Neural cell (in vitro differentiated cells): ENCODE measurements at regions not wholly inside any gene's neighbourhood (a gene's known extent, or its start where the extent isn't known, plus 50 kb on each side); places are given as distances from the start of the nearest gene placed in this dataset.

ENCODE experiments used
- H2AFZ ChIP-seq: fragments of 200-600, 300-800 bp; sonication (generic), shearing (Covaris generic); 2 replicates; pipeline ENCODE4 v1.6.0; 2014; ENCODE audit warnings: low read depth, mild to moderate bottlenecking, antibody characterized with exemption, low read length, moderate library complexity
- H3F3A ChIP-seq: fragments of 200-600 bp; shearing (Covaris generic); 2 replicates; pipeline ENCODE4 v1.6.1; 2016; ENCODE audit warnings: mild to moderate bottlenecking, moderate library complexity, mixed read lengths, antibody characterized with exemption, low read length; ENCODE audit not compliant: insufficient read depth, poor library complexity, severe bottlenecking
- H3K27ac ChIP-seq: fragments of 200-600, 300-800 bp; sonication (generic), shearing (Covaris generic); 2 replicates; pipeline ENCODE4 v1.5.1; 2014; ENCODE audit warnings: mild to moderate bottlenecking, low read length, moderate library complexity
- H3K27me3 ChIP-seq: fragments of 300-800, 200-600 bp; sonication (generic), shearing (Covaris generic); 2 replicates; pipeline ENCODE4 v1.6.0; 2014; ENCODE audit warnings: mild to moderate bottlenecking, low read depth, low read length, moderate library complexity; ENCODE audit not compliant: insufficient read depth
- H3K36me3 ChIP-seq: fragments of 300-800, 200-600 bp; sonication (generic), shearing (Covaris generic); 2 replicates; pipeline ENCODE4 v1.5.1; 2014; ENCODE audit warnings: mild to moderate bottlenecking, antibody characterized with exemption, low read length, moderate library complexity; ENCODE audit not compliant: insufficient read depth
- H3K4me2 ChIP-seq: fragments of 300-800, 200-600 bp; sonication (generic), shearing (Covaris generic); 2 replicates; pipeline ENCODE4 v1.6.0; 2014; ENCODE audit warnings: mild to moderate bottlenecking, low read length
- H3K4me3 ChIP-seq: fragments of 300-800, 200-600 bp; sonication (generic), shearing (Covaris generic); 2 replicates; pipeline ENCODE4 v1.5.1; 2014; ENCODE audit warnings: mild to moderate bottlenecking, low read length, moderate library complexity
- H3K79me2 ChIP-seq: fragments of 200-600 bp; shearing (Covaris generic); replicated peaks from 2 replicates; pipeline ENCODE4 v1.6.0; 2014; ENCODE audit warnings: mild to moderate bottlenecking, low read length, moderate library complexity; ENCODE audit not compliant: insufficient read depth
- H3K9ac ChIP-seq: fragments of 300-800, 200-600 bp; sonication (generic), shearing (Covaris generic); 2 replicates; pipeline ENCODE4 v1.6.1; 2016; ENCODE audit warnings: mild to moderate bottlenecking, low read length, mixed read lengths
- H3K9me2 ChIP-seq: fragments of 200-600 bp; shearing (Covaris generic); 2 replicates; pipeline ENCODE4 v1.6.1; 2016; ENCODE audit warnings: mild to moderate bottlenecking, low read length, mixed read lengths; ENCODE audit not compliant: insufficient read depth
- H3K9me3 ChIP-seq: fragments of 200-600, 300-800 bp; sonication (generic), shearing (Covaris generic); 2 replicates; pipeline ENCODE4 v1.6.1; 2016; ENCODE audit warnings: mild to moderate bottlenecking, mixed run types, low read length, moderate library complexity, mixed read lengths
- H4K20me1 ChIP-seq: fragments of 200-600 bp; shearing (Covaris generic); 2 replicates; pipeline ENCODE4 v1.6.1; 2016; ENCODE audit warnings: mild to moderate bottlenecking, mixed run types; ENCODE audit not compliant: insufficient read depth
- CTCF ChIP-seq: fragments of 450-650 bp; IDR thresholded peaks from 2 replicates; pipeline ENCODE4 v1.5.1; 2014; ENCODE audit warnings: antibody characterized with exemption, mild to moderate bottlenecking, moderate library complexity; ENCODE audit not compliant: poor library complexity, severe bottlenecking
- EP300 ChIP-seq: fragments of 450-650 bp; conservative IDR thresholded peaks from 2 replicates; pipeline ENCODE4 v1.6.1; 2014; ENCODE audit warnings: antibody characterized with exemption, mild to moderate bottlenecking, moderate library complexity; ENCODE audit not compliant: poor library complexity, severe bottlenecking
- EZH2 ChIP-seq: fragments of 200-600, 300-800 bp; shearing (Covaris generic), sonication (generic); IDR thresholded peaks from 2 replicates; pipeline ENCODE4 v1.6.1; 2014; ENCODE audit warnings: antibody characterized with exemption, low read length, borderline replicate concordance, mild to moderate bottlenecking; ENCODE audit not compliant: insufficient read depth, poor library complexity, severe bottlenecking
- MXI1 ChIP-seq: fragments of 450-650 bp; conservative IDR thresholded peaks from 2 replicates; pipeline ENCODE4 v1.6.1; 2014; ENCODE audit warnings: antibody characterized with exemption, mild to moderate bottlenecking; ENCODE audit not compliant: poor library complexity, severe bottlenecking
- POLR2AphosphoS5 ChIP-seq: IDR thresholded peaks from 2 replicates; pipeline ENCODE4 v1.6.1; 2012
- RAD21 ChIP-seq: fragments of 450-650 bp; conservative IDR thresholded peaks from 2 replicates; pipeline ENCODE4 v1.6.1; 2014; ENCODE audit warnings: antibody characterized with exemption, mild to moderate bottlenecking, moderate library complexity
- REST ChIP-seq: IDR thresholded peaks from 2 replicates; pipeline ENCODE4 v1.6.1; 2012; ENCODE audit warnings: borderline replicate concordance
- SMC3 ChIP-seq: fragments of 450-650 bp; conservative IDR thresholded peaks from 2 replicates; pipeline ENCODE4 v1.6.1; 2014; ENCODE audit warnings: antibody characterized with exemption, mild to moderate bottlenecking, moderate library complexity; ENCODE audit not compliant: poor library complexity
- TAF1 ChIP-seq: IDR thresholded peaks from 2 replicates; pipeline ENCODE4 v1.6.1; 2012; ENCODE audit warnings: low read depth

- Histone ChIP-seq H2AFZ (no peak overlapping the region), H3F3A (no peaks in the 10 kb centered on the region), H4K20me1 (no peaks in the 10 kb centered on the region), H3K9ac (no peak overlapping the region), H3K4me3 (no peak overlapping the region), H3K27me3 (no peaks in the 10 kb centered on the region), H3K9me2 (no peaks in the 10 kb centered on the region), H3K27ac (no peak overlapping the region), H3K36me3 (no peaks in the 10 kb centered on the region), H3K4me2 (no peak overlapping the region), H3K9me3 (no peaks in the 10 kb centered on the region), H3K79me2 (no peaks in the 10 kb centered on the region)
- TF ChIP-seq EP300 (no peak), TAF1 (no peak), MXI1 (no peak), RAD21 (no peak), REST (no peak), CTCF (no peak), POLR2AphosphoS5 (no peak), SMC3 (no peak), EZH2 (no peak)
Observed at GRCh38 chr11:104443387-104443786, 279.4 kb upstream of the PDGFD start.

- no peaks in the 10 kb centered on the region for H3K79me2 ChIP-seq
- H3K9me2 ChIP-seq: no peaks in the 10 kb centered on the region
- no peaks in the 10 kb centered on the region for H3K27me3 ChIP-seq
- no peak for TF ChIP-seq REST
- H3K9ac ChIP-seq: no peak overlapping the region
- no peaks in the 10 kb centered on the region for H3K36me3 ChIP-seq
- H2AFZ ChIP-seq: no peak overlapping the region
- H4K20me1 ChIP-seq: no peaks in the 10 kb centered on the region
- H3K4me3 ChIP-seq: no peak overlapping the region
- no peaks in the 10 kb centered on the region for H3K9me3 ChIP-seq
- H3F3A ChIP-seq: no peaks in the 10 kb centered on the region
- H3K4me2 ChIP-seq: no peak overlapping the region
- H3K27ac ChIP-seq: no peak overlapping the region
Observed at GRCh38 chr11:104442321-104442720, 278.4 kb upstream of the PDGFD start.
